ENCODE measurements at regions not wholly inside any gene's neighbourhood (a gene's known extent, or its start where the extent isn't known, plus 50 kb on each side); places are given as distances from the start of the nearest gene placed in this dataset.

DNA sequence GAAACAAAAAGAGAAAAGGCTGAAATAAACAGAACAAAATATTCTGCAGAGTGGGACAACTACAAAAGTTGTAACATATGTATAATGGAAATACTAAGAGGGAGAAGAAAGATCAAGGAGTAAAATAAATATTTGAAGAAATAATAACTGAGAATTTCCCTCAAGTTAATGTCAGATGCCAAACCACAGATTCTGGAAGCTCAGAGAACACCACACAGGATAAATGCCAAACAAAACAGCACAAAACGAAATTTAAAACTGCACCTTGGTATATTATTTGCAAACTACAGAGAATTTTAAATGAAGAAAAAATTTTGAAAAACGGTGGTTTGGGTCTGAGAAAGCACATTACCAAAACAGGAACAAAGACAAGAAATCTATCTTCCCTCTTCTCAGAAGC lies 1588.9 kb upstream of the TMEFF2 start:
- Mint-ChIP-seq H3K4me3 (ENCODE audit: unreplicated experiment) (peak overlapping the region; percentile 32), H3K4me1 (ENCODE audit: unreplicated experiment) (peaks cover 28% of the 10 kb centered on the region), H3K27ac (ENCODE audit: unreplicated experiment) (peak overlapping the region; percentile 66), H3K9me3 (ENCODE audit: unreplicated experiment) (peaks cover 14% of the 10 kb centered on the region), H3K36me3 (ENCODE audit: unreplicated experiment) (peaks cover 8% of the 10 kb centered on the region), H3K27me3 (ENCODE audit: unreplicated experiment) (no peaks in the 10 kb centered on the region)
- DNase-seq (ENCODE audit: extremely low spot score, unreplicated experiment): no peak
- TF ChIP-seq, protein P1, sequence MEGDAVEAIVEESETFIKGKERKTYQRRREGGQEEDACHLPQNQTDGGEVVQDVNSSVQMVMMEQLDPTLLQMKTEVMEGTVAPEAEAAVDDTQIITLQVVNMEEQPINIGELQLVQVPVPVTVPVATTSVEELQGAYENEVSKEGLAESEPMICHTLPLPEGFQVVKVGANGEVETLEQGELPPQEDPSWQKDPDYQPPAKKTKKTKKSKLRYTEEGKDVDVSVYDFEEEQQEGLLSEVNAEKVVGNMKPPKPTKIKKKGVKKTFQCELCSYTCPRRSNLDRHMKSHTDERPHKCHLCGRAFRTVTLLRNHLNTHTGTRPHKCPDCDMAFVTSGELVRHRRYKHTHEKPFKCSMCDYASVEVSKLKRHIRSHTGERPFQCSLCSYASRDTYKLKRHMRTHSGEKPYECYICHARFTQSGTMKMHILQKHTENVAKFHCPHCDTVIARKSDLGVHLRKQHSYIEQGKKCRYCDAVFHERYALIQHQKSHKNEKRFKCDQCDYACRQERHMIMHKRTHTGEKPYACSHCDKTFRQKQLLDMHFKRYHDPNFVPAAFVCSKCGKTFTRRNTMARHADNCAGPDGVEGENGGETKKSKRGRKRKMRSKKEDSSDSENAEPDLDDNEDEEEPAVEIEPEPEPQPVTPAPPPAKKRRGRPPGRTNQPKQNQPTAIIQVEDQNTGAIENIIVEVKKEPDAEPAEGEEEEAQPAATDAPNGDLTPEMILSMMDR (IDR thresholded peaks at IDR 0.05): no peak

DNA sequence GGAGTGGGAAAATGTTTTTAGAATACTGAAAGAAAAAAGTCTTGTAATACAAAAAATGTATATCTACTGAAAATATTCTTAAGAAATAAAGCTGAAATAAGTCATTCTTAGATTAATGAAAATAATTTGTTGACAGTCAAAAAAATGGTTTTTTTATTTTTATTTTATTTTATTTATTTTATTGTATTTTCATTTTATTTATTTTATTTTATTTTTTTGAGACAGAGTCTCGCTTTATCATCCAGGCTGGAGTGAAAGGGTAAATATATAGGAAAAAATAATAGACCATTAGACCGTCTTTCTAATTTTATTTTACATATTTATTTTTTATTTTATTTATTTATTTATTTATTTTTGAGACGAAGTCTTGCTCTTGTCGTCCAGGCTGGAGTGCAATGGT lies 1583.6 kb upstream of the TMEFF2 start:
- no peaks in the 10 kb centered on the region for H3K36me3 Mint-ChIP-seq (ENCODE audit: unreplicated experiment)
- H3K27me3 Mint-ChIP-seq (ENCODE audit: unreplicated experiment): no peaks in the 10 kb centered on the region
- H3K4me1 Mint-ChIP-seq (ENCODE audit: unreplicated experiment): peaks cover 22% of the 10 kb centered on the region
- no peak overlapping the region for H3K4me3 Mint-ChIP-seq (ENCODE audit: unreplicated experiment)
- TF ChIP-seq, protein P1 (IDR thresholded peaks at IDR 0.05): no peak
- H3K27ac Mint-ChIP-seq (ENCODE audit: unreplicated experiment): no peak overlapping the region
- no peak for DNase-seq (ENCODE audit: extremely low spot score, unreplicated experiment)
- H3K9me3 Mint-ChIP-seq (ENCODE audit: unreplicated experiment): peaks cover 13% of the 10 kb centered on the region

DNA sequence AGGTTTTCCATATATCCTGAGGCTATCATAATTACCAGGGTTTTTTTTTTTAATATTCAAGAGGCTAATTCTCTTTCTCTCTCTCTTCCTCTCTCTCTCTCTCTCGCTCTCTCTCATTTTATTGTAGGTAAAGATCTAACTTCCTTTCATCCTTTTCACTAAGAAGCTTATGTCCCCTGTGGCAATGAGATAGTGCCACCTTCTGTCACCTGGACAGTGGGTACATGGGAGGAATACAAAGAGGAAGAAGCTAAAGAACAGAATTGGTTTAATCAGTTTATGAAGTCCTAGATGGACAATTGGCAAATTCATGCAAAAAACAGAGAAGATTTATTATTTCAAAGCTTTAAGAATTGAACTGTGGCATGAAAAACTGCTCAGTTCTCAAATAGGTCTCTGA lies 1582.3 kb upstream of the TMEFF2 start:
- Mint-ChIP-seq H3K27ac (ENCODE audit: unreplicated experiment) (no peak overlapping the region), H3K27me3 (ENCODE audit: unreplicated experiment) (no peaks in the 10 kb centered on the region), H3K36me3 (ENCODE audit: unreplicated experiment) (no peaks in the 10 kb centered on the region), H3K4me3 (ENCODE audit: unreplicated experiment) (no peak overlapping the region), H3K9me3 (ENCODE audit: unreplicated experiment) (peaks cover 13% of the 10 kb centered on the region), H3K4me1 (ENCODE audit: unreplicated experiment) (peaks cover 11% of the 10 kb centered on the region)
- DNase-seq (ENCODE audit: extremely low spot score, unreplicated experiment): no peak
- TF ChIP-seq, protein P1 (IDR thresholded peaks at IDR 0.05): no peak

DNA sequence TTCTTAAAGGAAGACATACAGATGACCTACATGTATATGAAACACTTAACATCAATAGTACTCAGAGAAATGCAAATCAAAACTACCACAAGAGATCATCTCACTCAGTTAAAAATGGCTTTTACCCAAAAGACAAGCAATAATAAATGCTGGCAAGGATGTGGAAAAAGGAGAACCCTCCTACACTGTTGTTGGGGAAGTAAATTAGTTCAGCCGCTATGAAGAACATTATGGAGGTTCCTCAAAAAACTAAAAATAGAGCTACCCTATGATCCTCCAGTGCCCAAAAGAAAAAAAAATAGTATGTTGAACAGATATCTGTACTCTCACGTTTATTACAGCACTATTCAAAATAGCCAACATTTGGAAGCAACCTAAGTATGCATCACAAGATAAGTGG lies 1579.4 kb upstream of the TMEFF2 start:
- TF ChIP-seq, protein P1 (IDR thresholded peaks at IDR 0.05): no peak
- H3K36me3 Mint-ChIP-seq (ENCODE audit: unreplicated experiment): no peaks in the 10 kb centered on the region
- H3K27me3 Mint-ChIP-seq (ENCODE audit: unreplicated experiment): no peaks in the 10 kb centered on the region
- no peak overlapping the region for H3K4me3 Mint-ChIP-seq (ENCODE audit: unreplicated experiment)
- no peak overlapping the region for H3K27ac Mint-ChIP-seq (ENCODE audit: unreplicated experiment)
- H3K4me1 Mint-ChIP-seq (ENCODE audit: unreplicated experiment): peaks cover 8% of the 10 kb centered on the region
- H3K9me3 Mint-ChIP-seq (ENCODE audit: unreplicated experiment): peaks cover 13% of the 10 kb centered on the region
- no peak for DNase-seq (ENCODE audit: extremely low spot score, unreplicated experiment)

DNA sequence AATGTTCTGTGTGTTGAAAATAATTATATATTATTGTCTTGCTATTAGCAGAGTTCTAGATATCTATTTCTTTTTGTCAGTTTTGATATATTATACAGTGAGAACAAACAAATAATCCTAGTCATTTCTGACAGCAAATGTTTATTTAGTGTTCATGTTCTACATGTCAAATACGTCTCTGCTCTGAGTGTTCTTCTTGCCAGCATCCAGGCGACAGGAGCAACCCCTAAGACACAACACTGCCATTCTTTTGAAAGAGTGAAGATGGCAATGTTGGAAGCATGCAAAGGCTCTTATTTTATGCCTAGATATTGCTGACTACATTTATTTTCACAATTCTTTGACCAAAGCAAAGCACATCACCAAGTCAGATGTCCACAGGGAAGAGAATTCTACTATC lies 1556.6 kb upstream of the TMEFF2 start:
- no peak overlapping the region for H3K4me3 Mint-ChIP-seq (ENCODE audit: unreplicated experiment)
- no peaks in the 10 kb centered on the region for H3K36me3 Mint-ChIP-seq (ENCODE audit: unreplicated experiment)
- no peaks in the 10 kb centered on the region for H3K9me3 Mint-ChIP-seq (ENCODE audit: unreplicated experiment)
- no peak overlapping the region for H3K27ac Mint-ChIP-seq (ENCODE audit: unreplicated experiment)
- no peak for DNase-seq (ENCODE audit: extremely low spot score, unreplicated experiment)
- H3K27me3 Mint-ChIP-seq (ENCODE audit: unreplicated experiment): no peaks in the 10 kb centered on the region
- H3K4me1 Mint-ChIP-seq (ENCODE audit: unreplicated experiment): no peaks in the 10 kb centered on the region
- TF ChIP-seq, protein P1 (IDR thresholded peaks at IDR 0.05): no peak

Measured in osteocyte (in vitro differentiated cells).